ENCODE measurements at regions not wholly inside any gene's neighbourhood (a gene's known extent, or its start where the extent isn't known, plus 50 kb on each side); places are given as distances from the start of the nearest gene placed in this dataset.

GRCh38 chr1:57824535-57824934 lies 400.7 kb upstream of the DAB1 start:
- H3K4me3 ChIP-seq (ENCODE audit: low read length): no peak overlapping the region
- no peak for DNase-seq (ENCODE audit: low read depth, low spot score)

- H3K4me3 ChIP-seq (ENCODE audit: low read length): no peak overlapping the region
- DNase-seq (ENCODE audit: low read depth, low spot score): no peak
These were observed 396.7 kb upstream of the DAB1 start for GRCh38 chr1:57820356-57821095.

DNA sequence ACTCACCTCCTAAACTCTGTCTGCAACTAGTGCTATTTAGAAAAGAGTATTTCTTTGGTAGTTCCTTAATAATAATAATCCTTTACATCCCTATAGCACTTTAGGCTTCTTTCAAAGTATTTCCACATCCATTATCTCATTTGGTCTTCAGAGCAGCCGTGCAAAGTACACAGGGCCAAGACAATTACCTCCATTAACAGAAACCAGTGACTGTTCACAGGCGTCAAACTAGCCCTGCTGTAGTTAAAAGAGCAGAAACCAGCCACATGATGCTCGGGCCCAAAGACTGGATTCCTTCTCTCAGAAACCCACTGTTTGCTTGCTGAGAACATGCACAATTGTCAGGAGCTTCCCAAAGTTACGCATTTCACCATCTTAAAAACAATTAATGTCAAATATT lies 396.0 kb upstream of the DAB1 start:
- H3K4me3 ChIP-seq (ENCODE audit: low read length): no peak overlapping the region
- DNase-seq (ENCODE audit: low read depth, low spot score): no peak

GRCh38 chr1:57803586-57803985 lies 379.7 kb upstream of the DAB1 start:
- DNase-seq (ENCODE audit: low read depth, low spot score): no peak
- H3K4me3 ChIP-seq (ENCODE audit: low read length): no peak overlapping the region

GRCh38 chr1:57800376-57800775 lies 376.5 kb upstream of the DAB1 start:
- no peak overlapping the region for H3K4me3 ChIP-seq (ENCODE audit: low read length)

GRCh38 chr1:57799490-57800115 lies 375.7 kb upstream of the DAB1 start:
- H3K4me3 ChIP-seq (ENCODE audit: low read length): no peak overlapping the region
- DNase-seq (ENCODE audit: low read depth, low spot score): no peak

More at GRCh38 chr1:57800376-57800775, 376.5 kb upstream of the DAB1 start:
- no peak for DNase-seq (ENCODE audit: low read depth, low spot score)

GRCh38 chr1:57798543-57798942 lies 374.7 kb upstream of the DAB1 start:
- H3K4me3 ChIP-seq (ENCODE audit: low read length): no peak overlapping the region
- DNase-seq (ENCODE audit: low read depth, low spot score): no peak

GRCh38 chr1:57797084-57797483 lies 373.2 kb upstream of the DAB1 start:
- DNase-seq (ENCODE audit: low read depth, low spot score): no peak
- no peak overlapping the region for H3K4me3 ChIP-seq (ENCODE audit: low read length)

DNA sequence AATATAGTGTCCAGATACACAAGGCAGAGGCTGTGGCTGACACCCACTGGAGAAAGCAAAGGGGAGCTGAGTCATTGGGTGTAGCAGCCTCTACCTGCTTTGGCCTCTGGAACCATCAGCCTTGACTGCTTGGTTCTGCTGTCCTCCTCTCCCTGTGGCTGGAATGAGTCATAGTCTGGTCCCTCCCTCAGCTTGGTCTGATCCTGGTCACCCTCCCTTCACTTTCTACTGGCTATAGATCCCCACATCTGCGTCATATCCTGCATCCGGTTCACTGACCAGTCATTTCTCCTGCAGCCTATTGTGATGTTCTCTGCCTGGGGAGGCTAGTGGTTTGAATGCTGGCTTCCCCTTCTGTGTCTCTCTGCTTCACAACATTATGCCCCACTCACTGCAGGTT lies 372.8 kb upstream of the DAB1 start:
- no peak overlapping the region for H3K4me3 ChIP-seq (ENCODE audit: low read length)
- no peak for DNase-seq (ENCODE audit: low read depth, low spot score)

GRCh38 chr1:57795886-57796285 lies 372.0 kb upstream of the DAB1 start:
- no peak overlapping the region for H3K4me3 ChIP-seq (ENCODE audit: low read length)
- no peak for DNase-seq (ENCODE audit: low read depth, low spot score)

GRCh38 chr1:57794078-57794477 lies 370.2 kb upstream of the DAB1 start:
- H3K4me3 ChIP-seq (ENCODE audit: low read length): no peak overlapping the region
- DNase-seq (ENCODE audit: low read depth, low spot score): no peak

DNA sequence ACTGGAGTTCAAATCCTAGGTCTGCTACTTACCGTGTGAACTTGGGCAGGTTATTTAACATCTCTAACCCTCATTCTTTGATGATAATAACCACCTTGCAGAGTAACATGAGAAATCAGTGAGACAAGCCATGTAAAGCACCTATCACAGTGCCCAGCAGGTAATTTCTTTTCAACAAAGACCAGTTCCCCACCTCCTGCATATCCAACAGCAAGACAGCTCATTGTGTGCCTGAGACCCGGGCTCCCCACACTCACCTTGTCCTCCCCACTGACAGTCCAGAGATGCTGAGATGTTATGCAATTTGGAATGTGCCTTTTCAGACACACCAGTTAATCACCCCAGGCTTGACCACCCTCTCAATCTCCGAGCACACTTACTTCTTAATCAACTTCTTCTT lies 367.6 kb upstream of the DAB1 start:
- DNase-seq (ENCODE audit: low read depth, low spot score): no peak
- H3K4me3 ChIP-seq (ENCODE audit: low read length): no peak overlapping the region

DNA sequence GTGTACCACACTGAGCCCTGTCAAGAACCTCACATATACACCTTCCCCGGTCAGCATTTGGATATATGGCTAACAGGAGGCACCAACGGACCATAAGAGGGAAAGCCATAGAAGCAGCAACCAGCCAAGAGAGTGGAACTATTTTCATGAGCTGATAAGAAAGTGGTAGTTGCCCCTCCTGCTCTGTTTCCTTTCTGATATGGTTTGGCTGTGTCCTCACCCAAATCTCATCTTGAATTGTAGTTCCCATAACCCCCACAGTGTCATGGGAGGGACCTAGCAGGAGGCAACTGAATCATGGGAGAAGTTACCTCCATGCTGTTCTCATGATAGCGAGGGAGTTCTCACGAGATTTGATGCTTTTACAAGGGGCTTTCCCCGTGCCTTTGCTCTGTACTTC lies 366.1 kb upstream of the DAB1 start:
- DNase-seq (ENCODE audit: low read depth, low spot score): no peak
- H3K4me3 ChIP-seq (ENCODE audit: low read length): no peak overlapping the region

GRCh38 chr1:57788313-57788712 lies 364.5 kb upstream of the DAB1 start:
- no peak for DNase-seq (ENCODE audit: low read depth, low spot score)
- H3K4me3 ChIP-seq (ENCODE audit: low read length): no peak overlapping the region

DNA sequence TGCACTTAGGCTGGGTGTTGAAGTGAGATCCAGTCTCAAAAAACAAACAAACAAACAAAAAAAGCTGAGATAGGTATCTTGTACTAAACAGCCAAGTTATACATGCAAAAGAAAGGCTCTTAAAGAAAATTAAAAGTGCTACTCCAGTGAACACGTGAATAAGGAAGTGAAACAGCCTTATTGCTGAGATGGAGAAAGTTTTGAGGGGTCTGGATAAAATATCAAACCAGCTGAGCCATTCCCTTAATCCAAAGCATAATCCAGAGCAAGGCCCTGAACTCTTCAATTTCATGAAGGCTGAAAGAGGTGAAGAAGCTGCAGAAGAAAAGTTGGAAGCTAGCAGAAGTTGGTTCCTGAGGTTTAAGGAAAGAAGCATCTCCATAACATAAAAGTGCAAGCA lies 360.5 kb upstream of the DAB1 start:
- H3K4me3 ChIP-seq (ENCODE audit: low read length): no peak overlapping the region

GRCh38 chr1:57782357-57782756 lies 358.5 kb upstream of the DAB1 start:
- no peak overlapping the region for H3K4me3 ChIP-seq (ENCODE audit: low read length)
- no peak for DNase-seq (ENCODE audit: low read depth, low spot score)

More for the DNA sequence above, 360.5 kb upstream of the DAB1 start:
- no peak for DNase-seq (ENCODE audit: low read depth, low spot score)

- DNase-seq (ENCODE audit: low read depth, low spot score): no peak
- no peak overlapping the region for H3K4me3 ChIP-seq (ENCODE audit: low read length)
These were observed 348.8 kb upstream of the DAB1 start for GRCh38 chr1:57772580-57773195.

- DNase-seq (ENCODE audit: low read depth, low spot score): peak; percentile 35
- H3K4me3 ChIP-seq (ENCODE audit: low read length): no peak overlapping the region
These were observed 346.9 kb upstream of the DAB1 start for GRCh38 chr1:57770772-57771171.

- no peak for DNase-seq (ENCODE audit: low read depth, low spot score)
- H3K4me3 ChIP-seq (ENCODE audit: low read length): no peak overlapping the region
These were observed 346.4 kb upstream of the DAB1 start for GRCh38 chr1:57770236-57770635.

DNA sequence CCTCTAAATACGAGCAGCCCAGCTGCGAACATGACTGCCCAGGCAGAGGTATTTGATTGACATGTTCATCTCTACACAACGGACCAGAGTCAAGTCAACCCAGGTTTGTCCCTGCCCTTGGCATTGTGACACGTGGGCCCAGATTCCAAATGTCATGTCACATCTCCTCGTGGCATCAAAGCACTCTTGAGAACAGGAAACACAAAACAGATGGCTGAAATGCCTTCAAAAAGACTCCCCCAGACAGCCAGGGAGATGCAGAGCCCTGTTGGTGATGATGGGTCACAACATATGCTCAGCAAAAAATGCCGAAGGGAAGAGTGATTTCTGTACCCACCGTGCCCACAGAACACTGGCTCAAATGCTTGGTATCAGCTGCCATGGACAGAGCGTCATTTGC lies 337.8 kb upstream of the DAB1 start:
- peak; percentile 15 for DNase-seq (ENCODE audit: low read depth, low spot score)

DNA sequence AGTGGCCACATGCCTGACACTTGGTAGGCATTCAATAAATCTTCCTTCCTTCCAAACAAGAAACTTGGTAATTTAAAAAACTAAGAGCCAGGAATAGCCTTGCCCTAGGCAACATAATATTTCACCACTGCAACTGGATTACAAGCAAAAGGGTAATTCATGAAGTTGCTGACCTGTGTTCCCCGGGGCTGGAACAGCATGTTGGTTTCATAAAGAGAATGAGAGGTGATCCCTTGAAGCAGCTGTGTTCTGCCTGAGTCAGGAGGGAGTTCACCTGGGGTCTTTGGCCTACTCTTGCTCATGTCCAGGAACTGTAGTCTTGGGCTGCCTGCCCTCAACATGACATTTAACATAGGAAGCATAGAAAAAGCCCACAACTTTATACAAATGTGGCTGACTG lies 329.0 kb upstream of the DAB1 start:
- H3K4me3 ChIP-seq (ENCODE audit: low read length): no peak overlapping the region
- no peak for DNase-seq (ENCODE audit: low read depth, low spot score)

More for the DNA sequence above, 337.8 kb upstream of the DAB1 start:
- no peak overlapping the region for H3K4me3 ChIP-seq (ENCODE audit: low read length)

Data from Jurkat, Clone E6-1 (cell line).